Endothelial cell (in vitro differentiated cells): ENCODE measurements at regions not wholly inside any gene's neighbourhood (a gene's known extent, or its start where the extent isn't known, plus 50 kb on each side); places are given as distances from the start of the nearest gene placed in this dataset.

Experiments used
- DNase-seq: peaks from one replicate; pipeline ENCODE4 v3.0.0; 2021; ENCODE audit warnings: low spot score
- H3K27ac Mint-ChIP-seq: one replicate; pipeline ENCODE4 v1.8.0; 2021; ENCODE audit warnings: mixed read lengths, inconsistent platforms; ENCODE audit not compliant: unreplicated experiment
- H3K27me3 Mint-ChIP-seq: one replicate; pipeline ENCODE4 v1.8.0; 2021; ENCODE audit warnings: mild to moderate bottlenecking, moderate library complexity, mixed read lengths, inconsistent platforms; ENCODE audit not compliant: unreplicated experiment
- H3K36me3 Mint-ChIP-seq: one replicate; pipeline ENCODE4 v1.8.0; 2021; ENCODE audit warnings: mild to moderate bottlenecking, low read depth, mixed read lengths, inconsistent platforms; ENCODE audit not compliant: unreplicated experiment
- H3K4me1 Mint-ChIP-seq: one replicate; pipeline ENCODE4 v1.8.0; 2021; ENCODE audit warnings: mild to moderate bottlenecking, mixed read lengths, inconsistent platforms; ENCODE audit not compliant: unreplicated experiment
- H3K4me3 Mint-ChIP-seq: one replicate; pipeline ENCODE4 v1.8.0; 2021; ENCODE audit warnings: mild to moderate bottlenecking, mixed read lengths, inconsistent platforms; ENCODE audit not compliant: unreplicated experiment
- H3K9me3 Mint-ChIP-seq: one replicate; pipeline ENCODE4 v1.8.0; 2021; ENCODE audit warnings: mixed read lengths, inconsistent platforms; ENCODE audit not compliant: unreplicated experiment
- TF ChIP-seq, protein P1 (sequence below): fragments of 200-600 bp; sonication (generic); IDR thresholded peaks from one replicate; pipeline ENCODE4 v1.5.0; 2021; ENCODE audit warnings: antibody characterized with exemption; ENCODE audit not compliant: unreplicated experiment

DNA sequence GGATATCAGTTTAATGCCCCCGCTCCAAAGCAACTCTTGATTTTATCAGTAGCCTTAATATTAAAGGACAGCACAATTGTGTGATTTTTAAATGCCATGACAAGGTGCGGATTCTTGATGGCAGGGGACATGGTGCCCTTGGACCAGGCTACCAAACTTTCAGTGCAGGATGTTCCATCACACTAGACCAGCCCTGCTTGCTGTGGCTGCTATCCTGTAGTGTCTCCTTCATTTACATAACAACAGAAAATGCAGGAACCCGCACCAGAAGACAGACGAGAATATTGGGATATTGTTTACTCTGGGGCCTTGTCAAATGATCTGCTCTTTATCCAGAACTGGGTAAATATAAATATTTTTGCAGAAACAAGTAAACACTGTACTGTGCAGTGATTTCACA lies 229.3 kb upstream of the PKN2 start:
- H3K4me1 Mint-ChIP-seq = peaks cover 29% of the 10 kb centered on the region
- no peak overlapping the region for H3K27ac Mint-ChIP-seq
- H3K36me3 Mint-ChIP-seq = no peaks in the 10 kb centered on the region
- no peak overlapping the region for H3K4me3 Mint-ChIP-seq
- TF ChIP-seq, protein P1, sequence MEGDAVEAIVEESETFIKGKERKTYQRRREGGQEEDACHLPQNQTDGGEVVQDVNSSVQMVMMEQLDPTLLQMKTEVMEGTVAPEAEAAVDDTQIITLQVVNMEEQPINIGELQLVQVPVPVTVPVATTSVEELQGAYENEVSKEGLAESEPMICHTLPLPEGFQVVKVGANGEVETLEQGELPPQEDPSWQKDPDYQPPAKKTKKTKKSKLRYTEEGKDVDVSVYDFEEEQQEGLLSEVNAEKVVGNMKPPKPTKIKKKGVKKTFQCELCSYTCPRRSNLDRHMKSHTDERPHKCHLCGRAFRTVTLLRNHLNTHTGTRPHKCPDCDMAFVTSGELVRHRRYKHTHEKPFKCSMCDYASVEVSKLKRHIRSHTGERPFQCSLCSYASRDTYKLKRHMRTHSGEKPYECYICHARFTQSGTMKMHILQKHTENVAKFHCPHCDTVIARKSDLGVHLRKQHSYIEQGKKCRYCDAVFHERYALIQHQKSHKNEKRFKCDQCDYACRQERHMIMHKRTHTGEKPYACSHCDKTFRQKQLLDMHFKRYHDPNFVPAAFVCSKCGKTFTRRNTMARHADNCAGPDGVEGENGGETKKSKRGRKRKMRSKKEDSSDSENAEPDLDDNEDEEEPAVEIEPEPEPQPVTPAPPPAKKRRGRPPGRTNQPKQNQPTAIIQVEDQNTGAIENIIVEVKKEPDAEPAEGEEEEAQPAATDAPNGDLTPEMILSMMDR = no peak
- peaks cover under 1% of the 10 kb centered on the region for H3K27me3 Mint-ChIP-seq
- DNase-seq = no peak
- H3K9me3 Mint-ChIP-seq = no peaks in the 10 kb centered on the region

- no peak overlapping the region for H3K27ac Mint-ChIP-seq
Observed at GRCh38 chr1:88455621-88456256, 228.3 kb upstream of the PKN2 start.

GRCh38 chr1:88457197-88457596 lies 226.9 kb upstream of the PKN2 start:
- Mint-ChIP-seq H3K27me3 (peaks cover 1% of the 10 kb centered on the region), H3K9me3 (no peaks in the 10 kb centered on the region), H3K36me3 (no peaks in the 10 kb centered on the region), H3K4me3 (no peak overlapping the region), H3K4me1 (peaks cover 21% of the 10 kb centered on the region), H3K27ac (no peak overlapping the region)
- TF ChIP-seq, protein P1 = no peak
- DNase-seq = no peak

More at GRCh38 chr1:88455621-88456256, 228.3 kb upstream of the PKN2 start:
- H3K9me3 Mint-ChIP-seq = no peaks in the 10 kb centered on the region
- DNase-seq = peak; percentile 14
- H3K36me3 Mint-ChIP-seq = no peaks in the 10 kb centered on the region
- H3K4me1 Mint-ChIP-seq = peaks cover 29% of the 10 kb centered on the region
- no peak overlapping the region for H3K4me3 Mint-ChIP-seq
- TF ChIP-seq, protein P1 = no peak
- peaks cover 1% of the 10 kb centered on the region for H3K27me3 Mint-ChIP-seq

- peaks cover 1% of the 10 kb centered on the region for H3K27me3 Mint-ChIP-seq
- H3K4me3 Mint-ChIP-seq = no peak overlapping the region
- TF ChIP-seq, protein P1 = no peak
Observed at GRCh38 chr1:88461007-88461406, 223.1 kb upstream of the PKN2 start.

GRCh38 chr1:88462096-88462487 lies 222.0 kb upstream of the PKN2 start:
- Mint-ChIP-seq H3K4me1 (peaks cover 13% of the 10 kb centered on the region), H3K36me3 (no peaks in the 10 kb centered on the region), H3K27me3 (peaks cover 1% of the 10 kb centered on the region), H3K9me3 (no peaks in the 10 kb centered on the region), H3K27ac (no peak overlapping the region), H3K4me3 (peak overlapping the region; percentile 71)
- no peak for DNase-seq
- TF ChIP-seq, protein P1 = no peak

More at GRCh38 chr1:88461007-88461406, 223.1 kb upstream of the PKN2 start:
- no peak overlapping the region for H3K27ac Mint-ChIP-seq
- H3K9me3 Mint-ChIP-seq = no peaks in the 10 kb centered on the region
- H3K4me1 Mint-ChIP-seq = peaks cover 13% of the 10 kb centered on the region
- no peak for DNase-seq
- H3K36me3 Mint-ChIP-seq = no peaks in the 10 kb centered on the region
